SKM-1 (cell line): ENCODE measurements at regions not wholly inside any gene's neighbourhood (a gene's known extent, or its start where the extent isn't known, plus 50 kb on each side); places are given as distances from the start of the nearest gene placed in this dataset.
A peak's percentile ranks its signal among the peaks of the same experiment; 100 is the strongest.
"Not testable (repeated sequence)": the region's sequence is repeated elsewhere in the genome, so short reads cannot be mapped to it uniquely, and the experiment has no call there.

Experiments used
- DNase-seq: peaks from one replicate; lab custom pipeline; 2025; ENCODE audit not compliant: unreplicated experiment; lab: John Stamatoyannopoulos, UW

DNA sequence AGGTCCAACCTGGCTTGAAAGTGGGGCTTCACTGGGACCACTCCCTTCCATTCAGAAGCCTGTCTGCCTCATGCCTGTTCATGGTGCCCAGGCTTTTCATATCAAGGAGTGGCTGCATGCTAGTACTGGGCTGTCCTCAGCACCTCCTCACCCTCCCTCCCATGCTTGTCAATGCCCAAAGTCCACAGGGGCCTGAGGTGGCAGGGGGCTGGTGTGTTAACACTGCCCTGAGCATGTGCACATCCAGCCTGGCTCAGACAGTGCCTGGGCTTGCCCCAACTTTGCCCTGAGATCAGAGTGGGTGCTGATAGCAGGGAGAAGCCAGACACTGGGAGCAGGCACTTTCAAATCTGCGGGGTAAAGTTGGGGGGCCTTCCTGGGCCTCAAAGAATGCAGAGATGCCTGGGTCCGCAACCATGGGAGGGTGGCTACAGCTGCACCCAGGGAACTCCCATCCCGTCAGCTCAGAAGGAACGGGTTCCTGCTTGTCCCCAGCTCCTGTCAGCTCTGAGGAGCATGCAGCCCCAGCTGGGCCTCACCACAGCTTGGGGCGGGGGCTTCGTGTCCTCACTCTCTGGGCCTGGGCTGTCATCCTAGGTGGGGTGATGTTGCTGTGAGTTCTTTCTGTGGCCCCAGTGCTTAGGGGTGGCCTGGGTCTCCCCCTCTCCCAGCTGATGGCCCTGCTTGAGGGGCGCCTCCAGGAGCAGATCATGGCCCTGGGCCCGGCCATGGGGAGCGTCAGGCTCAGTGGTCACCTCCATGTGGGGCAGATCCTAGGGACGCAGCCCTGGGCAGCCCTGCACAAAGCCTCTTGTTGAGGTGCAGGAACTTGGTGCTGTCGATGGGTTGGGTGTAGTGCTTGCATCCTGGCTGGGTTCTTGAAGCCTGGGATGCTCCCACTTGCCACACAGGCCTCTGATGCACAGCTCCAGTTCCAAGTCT lies 830.6 kb upstream of the SLITRK5 start:
- no peak for DNase-seq

DNA sequence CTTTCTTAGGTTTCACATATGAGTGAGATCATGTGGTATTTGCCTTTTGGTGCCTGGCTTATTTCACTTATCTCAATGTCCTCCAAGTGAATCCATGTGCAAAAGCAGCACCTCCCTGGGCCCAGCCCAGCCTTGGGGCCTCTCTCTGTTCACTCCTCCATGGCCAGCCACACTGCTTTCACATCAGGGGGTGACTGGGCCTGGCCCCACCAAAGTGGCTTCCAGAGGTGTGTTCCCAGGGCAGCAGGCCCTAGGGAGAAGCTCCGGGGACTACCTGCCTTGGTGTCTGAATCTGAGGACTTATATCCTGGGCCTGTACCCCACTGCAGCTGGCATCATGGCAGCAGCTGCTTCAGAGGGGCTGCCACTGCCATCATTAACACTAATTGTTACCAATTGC lies 829.9 kb upstream of the SLITRK5 start:
- no peak for DNase-seq

DNA sequence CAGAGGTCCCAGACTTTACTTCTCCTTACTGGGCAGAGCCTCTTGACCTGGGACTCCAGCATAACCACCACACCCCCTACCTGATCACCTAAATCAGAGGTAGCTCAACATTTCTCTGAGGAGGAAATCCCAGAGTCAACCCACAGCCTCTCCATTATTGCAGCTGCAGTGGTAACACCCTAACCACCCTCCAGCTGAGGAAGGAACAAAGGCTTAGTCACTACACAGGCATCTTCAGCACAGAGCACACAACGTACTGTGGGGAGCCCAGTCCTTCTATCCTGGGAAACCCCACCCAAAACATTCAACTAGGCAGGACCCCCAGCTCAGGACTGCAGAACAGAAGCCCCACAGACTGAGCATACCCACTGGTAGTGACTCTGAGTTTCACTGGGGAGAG lies 824.7 kb upstream of the SLITRK5 start:
- DNase-seq, result no peak

DNA sequence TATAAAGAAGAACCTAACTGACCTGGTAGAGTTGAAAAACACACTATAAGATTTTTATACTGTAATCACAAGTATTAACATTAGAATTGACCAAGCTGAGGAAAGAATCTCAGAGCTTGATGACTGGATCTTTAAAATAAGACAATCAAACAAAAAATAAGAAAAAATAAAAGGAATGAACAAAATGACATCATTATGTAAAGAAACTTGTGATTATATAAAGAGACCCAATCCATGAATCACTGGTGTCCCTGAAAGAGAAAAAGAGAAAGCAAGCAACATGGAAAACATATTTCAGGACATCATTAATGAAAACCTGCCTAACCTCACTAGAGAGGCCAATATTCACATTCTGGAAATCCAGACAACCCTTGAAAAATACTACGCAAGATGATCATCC lies 822.5 kb upstream of the SLITRK5 start:
- DNase-seq, result no peak

DNA sequence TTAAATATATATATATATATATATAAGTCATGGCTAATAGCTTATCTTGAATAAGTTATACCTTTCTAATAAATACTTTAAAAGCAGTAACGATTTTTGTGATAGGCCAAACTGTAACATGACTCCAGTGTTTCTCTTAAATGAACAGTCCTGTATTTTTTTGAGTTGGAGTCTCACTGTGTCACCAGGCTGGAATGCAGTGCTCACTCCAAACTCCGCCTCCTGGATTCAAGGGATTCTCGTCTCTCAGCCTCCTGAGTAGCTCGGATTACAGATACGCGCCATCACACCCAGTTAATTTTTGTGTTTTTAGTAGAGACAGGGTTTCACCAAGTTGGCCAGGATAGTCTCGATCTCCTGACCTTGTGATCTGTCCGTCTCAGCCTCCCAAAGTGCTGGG lies 814.2 kb upstream of the SLITRK5 start:
- DNase-seq, result no peak

DNA sequence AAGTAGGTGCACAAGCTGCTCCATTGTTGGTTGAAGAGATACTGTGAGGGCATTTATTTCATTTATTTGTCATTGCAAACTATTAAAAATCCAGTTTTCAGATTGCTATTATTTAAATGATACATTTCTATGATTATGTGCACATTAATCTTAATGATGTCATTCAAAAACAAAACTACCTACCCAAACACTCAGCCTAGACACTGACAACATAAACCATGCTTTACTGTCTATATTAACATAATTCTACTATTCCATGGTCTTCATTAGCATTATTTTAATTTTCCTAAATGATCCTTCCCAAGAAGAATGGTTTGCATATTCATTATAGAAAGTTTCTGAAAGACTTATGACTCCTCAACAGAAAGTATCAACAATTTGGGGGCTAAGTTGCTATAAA lies 813.0 kb upstream of the SLITRK5 start:
- no peak for DNase-seq

DNA sequence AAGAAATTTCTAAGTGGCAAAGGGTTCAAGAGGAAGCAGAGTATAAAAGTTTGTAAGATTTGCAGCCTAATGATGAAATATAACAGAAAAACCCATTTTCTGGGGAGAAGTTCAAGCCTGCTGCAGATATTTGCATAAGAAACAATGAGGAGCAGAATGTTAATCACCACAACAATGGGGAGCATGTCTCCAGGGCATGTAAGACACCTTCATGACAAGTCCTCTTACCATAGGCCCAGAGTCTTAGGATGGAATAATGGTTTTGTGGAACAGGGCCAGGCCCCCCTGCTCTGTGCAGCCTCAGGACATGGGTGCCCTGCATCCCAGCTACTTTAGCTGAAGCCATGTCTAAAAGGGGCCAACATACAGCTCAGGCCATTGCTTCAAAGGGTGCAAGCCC lies 809.0 kb upstream of the SLITRK5 start:
- no peak for DNase-seq

DNA sequence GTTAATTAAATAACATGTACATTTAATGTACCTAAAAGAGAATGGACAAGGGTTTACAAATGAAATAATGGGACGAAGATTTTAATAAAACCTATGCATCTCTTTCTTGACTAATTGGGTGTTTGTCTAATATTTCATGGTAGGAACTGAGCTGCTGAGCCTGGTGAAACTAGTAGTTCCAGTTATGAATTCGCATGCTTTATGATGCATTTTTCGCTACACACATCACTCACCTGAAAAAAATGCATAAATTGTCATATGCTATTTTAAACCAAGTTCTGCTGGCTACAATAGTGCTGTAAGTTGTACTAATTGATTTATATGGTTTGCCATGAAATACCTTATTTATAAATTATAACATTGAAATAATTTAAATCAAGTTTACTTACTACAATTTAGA lies 806.8 kb upstream of the SLITRK5 start:
- no peak for DNase-seq

DNA sequence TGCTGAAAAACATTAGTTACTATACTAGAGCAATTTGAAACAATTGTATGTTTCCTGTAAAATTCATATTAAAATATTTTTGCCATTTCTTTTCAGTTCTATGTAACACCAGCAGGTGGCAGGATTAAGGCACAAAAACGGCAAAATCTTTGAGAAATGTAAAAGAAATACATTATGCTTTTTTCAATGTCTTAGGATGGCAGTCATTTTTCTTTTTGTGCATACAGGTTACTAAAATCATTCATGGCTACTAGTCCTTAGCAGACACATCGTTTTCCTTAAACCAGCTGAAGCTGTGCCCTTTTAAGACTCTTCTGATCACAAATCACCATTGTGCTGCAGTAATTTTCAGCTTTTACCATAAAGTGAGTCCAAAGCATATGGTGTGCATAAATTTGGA lies 800.7 kb upstream of the SLITRK5 start:
- no peak for DNase-seq

DNA sequence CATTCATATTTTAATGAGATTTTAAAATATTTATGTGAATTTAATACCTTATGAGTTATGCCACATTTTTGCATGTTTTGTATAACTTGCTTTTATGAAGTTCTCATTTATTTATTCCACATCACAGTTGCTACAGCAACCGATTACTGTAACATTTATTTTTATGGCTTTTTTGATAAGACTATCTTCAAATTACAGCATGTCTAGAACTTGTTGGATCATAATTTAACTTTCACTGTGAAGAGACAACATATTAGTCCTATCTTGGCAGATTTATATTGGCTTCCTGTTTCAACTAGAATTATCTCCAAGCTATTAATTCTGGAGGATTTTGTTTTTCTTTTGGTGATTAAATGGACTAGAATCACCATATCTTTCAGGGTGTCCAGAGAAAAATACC lies 793.7 kb upstream of the SLITRK5 start:
- no peak for DNase-seq

DNA sequence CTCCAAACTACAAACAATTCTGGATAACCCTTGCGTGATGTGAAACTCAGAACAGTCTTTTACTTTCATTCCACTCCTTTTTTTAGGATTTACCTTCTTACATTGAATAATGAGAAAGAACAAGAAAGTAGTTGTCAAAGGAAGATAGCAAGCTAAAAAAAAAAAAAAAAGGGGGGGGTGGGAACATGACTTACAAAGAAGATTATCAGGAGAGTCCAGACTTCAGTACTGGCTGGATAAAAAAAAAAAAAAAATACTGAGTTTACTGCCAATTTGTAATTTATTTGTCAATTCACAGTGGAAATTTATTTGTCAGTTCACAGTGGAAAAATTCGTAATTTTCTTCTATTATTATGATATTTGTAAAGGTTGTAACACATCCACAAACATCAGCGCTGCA lies 792.4 kb upstream of the SLITRK5 start:
- no peak for DNase-seq

DNA sequence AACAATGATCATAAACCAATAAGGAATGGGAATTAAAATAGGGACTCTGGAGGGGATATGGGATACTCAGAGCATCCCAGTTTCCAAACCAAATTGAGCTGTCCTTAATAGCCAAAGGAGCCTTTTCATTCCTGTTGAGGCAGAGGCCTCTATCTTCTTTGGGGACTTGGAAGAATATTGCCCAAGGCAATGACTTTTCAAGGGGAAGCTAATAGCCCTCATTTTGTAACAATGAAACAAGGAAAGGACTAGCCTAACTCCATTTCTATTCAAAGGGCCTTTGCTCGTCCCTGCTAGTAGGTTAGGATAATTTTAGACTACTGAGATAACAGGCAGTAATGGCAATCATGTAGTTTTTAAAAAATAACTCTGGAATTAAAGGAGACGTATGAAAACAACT lies 789.8 kb upstream of the SLITRK5 start:
- DNase-seq, result no peak

DNA sequence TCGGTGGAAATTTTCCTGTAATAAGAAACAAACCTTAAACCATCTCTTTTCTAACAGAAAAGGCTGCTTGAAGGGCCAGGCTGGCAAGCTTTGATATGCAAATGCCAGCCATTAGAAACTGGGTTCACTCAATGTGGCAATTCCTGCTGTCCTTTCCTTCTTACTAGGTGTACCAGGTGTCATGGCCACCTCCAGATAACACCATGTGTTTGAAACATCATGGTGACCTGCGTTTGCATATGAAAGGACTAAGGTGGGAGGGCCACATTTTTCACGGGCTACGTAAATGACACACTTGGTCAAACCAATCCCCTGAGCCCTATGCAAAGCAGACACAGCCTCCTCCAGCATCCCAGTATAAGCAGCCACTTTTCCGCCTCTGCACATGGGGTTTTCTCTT lies 789.1 kb upstream of the SLITRK5 start:
- DNase-seq, result no peak

DNA sequence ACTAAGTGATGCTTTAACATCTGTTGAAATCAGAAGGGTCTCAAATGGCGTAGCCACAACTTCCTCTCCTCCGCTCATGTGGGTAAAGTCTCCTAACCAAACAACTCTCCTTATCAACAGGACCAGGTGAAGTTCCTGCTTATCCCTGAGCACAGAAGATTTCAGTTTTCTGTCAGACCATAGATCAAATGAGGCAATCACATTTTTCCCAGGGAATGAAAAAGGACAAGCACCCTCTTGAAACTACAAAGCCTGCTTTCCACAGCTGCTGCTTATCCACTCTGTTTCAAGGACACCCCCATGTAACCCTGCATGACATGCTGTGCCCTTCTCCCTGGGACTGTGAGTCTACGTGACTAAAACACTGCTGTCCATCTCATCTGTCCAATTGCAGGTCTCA lies 788.3 kb upstream of the SLITRK5 start:
- peak; percentile 7 for DNase-seq

DNA sequence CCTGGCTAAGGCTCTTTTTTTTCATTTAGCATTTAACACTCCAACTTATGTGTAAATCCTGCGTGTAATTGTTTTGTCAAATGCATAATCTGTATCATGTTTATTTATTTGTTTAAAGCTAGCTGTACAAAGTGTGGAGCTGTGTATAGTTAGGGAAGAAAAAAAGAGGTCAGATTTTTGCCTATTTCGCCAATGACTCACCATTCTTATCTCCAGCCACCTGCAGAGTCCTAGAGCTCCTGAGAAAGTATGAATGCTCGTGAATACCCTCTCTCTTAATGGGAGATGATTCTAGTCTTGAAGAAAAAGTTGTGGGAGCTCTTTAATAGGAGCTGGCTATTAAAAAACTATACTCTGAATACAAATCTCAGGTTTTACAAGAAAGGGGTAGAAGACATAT lies 778.8 kb upstream of the SLITRK5 start:
- no peak for DNase-seq

DNA sequence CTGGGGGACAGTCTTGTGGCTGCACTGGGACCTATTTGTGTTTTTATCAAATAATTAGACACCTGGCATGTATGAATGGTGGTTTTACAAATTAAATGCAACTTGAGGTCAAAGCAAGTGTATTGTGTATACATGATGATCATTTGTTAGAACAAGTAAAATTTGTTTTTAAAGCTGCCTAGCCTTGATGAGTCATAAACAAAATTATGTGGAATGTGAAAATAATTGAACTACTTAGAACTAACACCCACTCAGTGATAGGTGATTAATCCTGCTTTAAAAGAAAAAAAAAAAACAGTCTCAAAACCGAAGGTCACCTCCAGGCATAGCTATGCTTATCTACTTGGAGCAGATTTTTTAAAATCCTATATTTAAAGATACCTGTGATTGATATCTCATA lies 770.3 kb upstream of the SLITRK5 start:
- no peak for DNase-seq

DNA sequence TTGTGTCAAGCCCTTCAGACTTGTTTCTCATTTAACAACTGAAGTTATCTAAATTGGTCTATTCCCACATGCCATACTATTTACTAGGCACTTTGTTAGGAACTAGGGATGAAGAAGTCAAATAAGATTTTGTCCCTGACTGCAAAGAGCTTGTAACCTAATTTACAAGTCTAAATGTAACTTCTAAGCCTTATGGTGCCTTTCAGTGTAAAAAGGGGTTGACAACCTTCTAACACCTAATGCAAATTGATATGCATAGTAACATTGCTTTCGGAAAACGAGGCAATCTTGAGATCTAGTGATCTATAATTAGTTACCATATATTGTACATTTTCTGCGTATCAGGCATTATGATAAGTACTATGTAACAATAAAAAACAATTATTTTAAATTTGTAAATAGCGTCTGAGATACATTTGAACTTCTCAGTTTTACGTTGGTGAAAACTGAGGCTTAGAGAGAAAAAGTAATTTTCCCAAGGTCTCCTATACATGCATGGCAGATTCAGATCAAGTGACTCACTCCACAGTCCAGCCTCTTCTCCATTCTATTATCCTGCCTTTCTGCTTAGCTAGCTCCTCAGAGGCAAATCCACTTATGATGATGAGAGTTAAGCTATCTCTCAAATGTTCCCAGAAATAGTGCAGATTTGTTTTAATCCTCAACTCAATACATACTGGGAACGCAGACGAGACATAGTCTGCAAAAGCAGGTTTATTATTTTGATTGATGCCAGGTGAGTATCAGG lies 764.9 kb upstream of the SLITRK5 start:
- no peak for DNase-seq

DNA sequence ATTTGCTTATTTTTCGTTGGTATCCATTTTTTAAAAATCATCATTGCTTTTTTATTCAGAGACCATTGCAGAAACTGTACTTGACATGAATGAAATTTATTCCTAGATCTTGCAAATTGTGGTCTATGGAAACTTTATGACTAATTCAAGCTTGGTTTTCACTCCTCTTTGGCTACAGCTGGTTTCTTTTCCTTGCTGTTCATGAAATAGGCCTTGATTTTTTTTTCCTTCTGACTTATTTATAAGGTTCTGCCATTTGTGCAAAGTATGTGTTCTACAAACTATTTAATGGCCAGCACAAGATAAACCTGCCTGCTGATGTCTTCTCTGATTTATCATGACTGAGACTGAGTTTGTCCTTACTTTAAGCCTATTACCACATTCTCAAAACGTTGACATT lies 764.0 kb upstream of the SLITRK5 start:
- DNase-seq, result no peak

DNA sequence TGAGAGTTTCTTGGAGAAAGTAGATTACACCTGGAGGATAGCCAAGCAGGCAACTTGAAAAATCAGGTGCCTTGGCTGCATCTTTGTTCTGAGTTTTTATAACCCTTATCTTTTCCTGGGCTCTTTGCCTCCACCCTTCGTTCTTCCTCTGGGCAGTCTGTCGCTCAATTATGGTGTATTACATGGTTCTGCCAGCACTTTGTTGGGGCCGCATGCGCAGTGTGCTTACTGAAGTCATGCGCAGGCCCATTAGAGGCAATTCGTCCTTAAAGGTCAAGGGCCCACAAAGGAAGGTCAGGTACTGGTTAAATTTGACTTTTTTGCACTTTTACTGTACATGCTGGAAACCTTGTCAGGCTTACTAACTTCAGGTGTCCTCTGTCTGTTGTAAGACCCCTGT lies 761.9 kb upstream of the SLITRK5 start:
- no peak for DNase-seq

DNA sequence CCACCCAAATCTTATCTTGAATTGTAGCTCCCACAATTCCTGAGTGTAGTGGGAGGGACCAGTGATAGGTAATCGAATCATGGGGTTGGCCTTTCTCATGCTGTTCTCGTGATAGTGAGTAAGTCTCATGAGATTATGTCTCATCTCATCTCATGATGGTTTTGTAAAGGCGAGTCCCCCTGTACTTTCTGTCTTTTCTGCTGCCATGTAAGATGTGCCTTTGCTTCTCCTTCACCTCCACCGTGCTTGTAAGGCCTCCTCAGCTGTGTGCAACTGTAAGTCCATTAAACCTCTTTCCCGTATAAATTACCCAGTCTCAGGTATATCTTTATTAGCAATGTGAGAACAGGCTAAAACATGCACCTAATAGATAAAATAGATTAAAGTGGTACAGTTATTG lies 756.4 kb upstream of the SLITRK5 start:
- no peak for DNase-seq

DNA sequence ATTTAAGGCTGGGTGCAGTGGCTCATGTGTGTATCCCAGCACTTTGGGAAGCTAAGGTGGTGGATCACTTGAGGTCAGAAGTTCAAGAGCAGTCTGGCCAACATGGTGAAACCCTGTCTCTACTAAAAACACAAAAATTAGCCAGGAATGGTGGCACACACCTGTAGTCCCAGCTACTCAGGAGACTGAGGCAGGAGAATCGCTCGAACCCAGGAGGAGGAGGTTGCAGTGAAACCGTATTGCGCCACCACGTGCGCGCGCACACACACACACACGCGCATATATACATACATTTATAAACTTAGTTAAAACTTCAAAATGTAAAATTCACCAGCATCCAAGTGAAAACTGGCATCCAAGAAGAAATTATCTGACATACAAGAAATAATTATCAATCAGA lies 753.7 kb upstream of the SLITRK5 start:
- not testable (repeated sequence) for DNase-seq

DNA sequence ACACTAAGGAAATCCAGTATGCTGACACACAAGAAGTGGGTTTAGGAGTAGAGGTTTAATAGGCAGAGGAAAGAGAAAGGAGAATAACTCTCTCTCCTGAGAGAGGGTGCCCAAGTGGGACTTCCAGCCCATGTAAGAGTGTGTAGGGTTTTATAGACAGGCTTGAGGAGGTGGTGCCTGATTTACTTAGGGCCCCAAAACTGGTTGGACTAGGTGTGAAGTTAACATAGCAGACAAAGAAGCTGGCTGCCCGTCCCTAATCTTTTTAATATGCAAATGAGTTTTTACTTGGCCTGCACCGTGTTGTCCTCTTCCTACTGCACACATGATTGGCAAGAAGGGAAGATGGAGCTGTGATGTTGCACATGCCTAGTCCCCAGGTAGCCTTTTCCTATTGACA lies 752.5 kb upstream of the SLITRK5 start:
- DNase-seq, result no peak
